Fibroblast of skin of right biceps (primary cell): ENCODE measurements at regions not wholly inside any gene's neighbourhood (a gene's known extent, or its start where the extent isn't known, plus 50 kb on each side); places are given as distances from the start of the nearest gene placed in this dataset.

Source experiments
- DNase-seq: peaks from one replicate; pipeline ENCODE4 v3.0.0-alpha.2; 2013

GRCh38 chr13:29991343-29991742, 140.9 kb upstream of the UBL3 start:
- DNase-seq: peak; percentile 97

GRCh38 chr13:29987340-29987739, 136.9 kb upstream of the UBL3 start:
- DNase-seq: no peak

- no peak for DNase-seq
Observed at GRCh38 chr13:29980339-29980738, 129.9 kb upstream of the UBL3 start.

- no peak for DNase-seq
Observed at GRCh38 chr13:29978211-29978610, 127.8 kb upstream of the UBL3 start.

GRCh38 chr13:29977476-29978120, 127.2 kb upstream of the UBL3 start:
- no peak for DNase-seq

- no peak for DNase-seq
Observed at GRCh38 chr13:29976535-29976934, 126.1 kb upstream of the UBL3 start.

GRCh38 chr13:29975283-29975682, 124.9 kb upstream of the UBL3 start:
- DNase-seq: no peak

- peak; percentile 94 for DNase-seq
Observed at GRCh38 chr13:29969286-29969685, 118.9 kb upstream of the UBL3 start.

- no peak for DNase-seq
Observed at GRCh38 chr13:29964181-29964845, 113.9 kb upstream of the UBL3 start.

- no peak for DNase-seq
Observed at GRCh38 chr13:29963089-29963488, 112.7 kb upstream of the UBL3 start.

- DNase-seq: no peak
Observed at GRCh38 chr13:29961036-29961670, 110.7 kb upstream of the UBL3 start.

GRCh38 chr13:29959603-29960002, 109.2 kb upstream of the UBL3 start:
- no peak for DNase-seq

GRCh38 chr13:29959086-29959485, 108.7 kb upstream of the UBL3 start:
- no peak for DNase-seq

GRCh38 chr13:29958476-29958875, 108.1 kb upstream of the UBL3 start:
- no peak for DNase-seq

GRCh38 chr13:29957320-29957719, 106.9 kb upstream of the UBL3 start:
- DNase-seq: no peak

GRCh38 chr13:29956853-29957252, 106.4 kb upstream of the UBL3 start:
- no peak for DNase-seq

GRCh38 chr13:29955137-29955650, 104.8 kb upstream of the UBL3 start:
- DNase-seq: no peak

GRCh38 chr13:29954082-29955028, 103.9 kb upstream of the UBL3 start:
- DNase-seq: no peak

GRCh38 chr13:29953542-29953941, 103.1 kb upstream of the UBL3 start:
- no peak for DNase-seq

GRCh38 chr13:29952245-29952644, 101.8 kb upstream of the UBL3 start:
- DNase-seq: no peak

GRCh38 chr13:29948791-29949190, 98.4 kb upstream of the UBL3 start:
- no peak for DNase-seq

- peak; percentile 36 for DNase-seq
Observed at GRCh38 chr13:29948244-29948643, 97.8 kb upstream of the UBL3 start.

GRCh38 chr13:29947839-29948238, 97.4 kb upstream of the UBL3 start:
- no peak for DNase-seq
